Fibroblast of pulmonary artery (primary cell): ENCODE measurements at regions not wholly inside any gene's neighbourhood (a gene's known extent, or its start where the extent isn't known, plus 50 kb on each side); places are given as distances from the start of the nearest gene placed in this dataset.

ENCODE experiments used
- DNase-seq: peaks from one replicate; pipeline ENCODE4 v3.0.0-alpha.2; 2010; ENCODE audit warnings: low read depth
- H3K4me3 ChIP-seq: replicated peaks from 2 replicates; pipeline ENCODE4 v1.5.1; 2011; ENCODE audit warnings: low read depth, mild to moderate bottlenecking, control low read depth, low read length, moderate library complexity
- CTCF ChIP-seq: IDR thresholded peaks from 2 replicates; pipeline ENCODE4 v1.5.1; 2011; ENCODE audit warnings: mild to moderate bottlenecking, control low read depth, low read length, inconsistent platforms; ENCODE audit errors: missing control alignments

DNA sequence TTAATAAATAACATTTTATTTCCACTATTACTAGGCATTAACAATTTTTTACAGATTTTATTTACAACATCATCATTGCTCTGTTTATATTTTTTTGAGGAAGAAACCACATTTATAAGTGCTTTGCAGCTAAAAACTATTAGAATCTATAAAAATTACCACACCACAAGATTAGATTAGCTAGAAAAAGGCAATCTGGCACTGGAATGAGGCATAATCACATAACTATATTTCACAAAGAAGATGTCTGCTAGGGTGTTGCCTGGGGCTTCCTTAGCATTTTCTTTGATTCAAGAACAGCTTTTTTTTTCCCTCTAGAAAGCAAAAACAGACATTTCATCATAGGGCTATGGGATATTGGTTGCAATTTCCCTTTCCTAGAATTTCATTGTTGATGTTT lies 2169.2 kb downstream of the MRPL39 start:
- DNase-seq, result no peak
- TF ChIP-seq CTCF, result no peak
- H3K4me3 ChIP-seq, result no peak overlapping the region

DNA sequence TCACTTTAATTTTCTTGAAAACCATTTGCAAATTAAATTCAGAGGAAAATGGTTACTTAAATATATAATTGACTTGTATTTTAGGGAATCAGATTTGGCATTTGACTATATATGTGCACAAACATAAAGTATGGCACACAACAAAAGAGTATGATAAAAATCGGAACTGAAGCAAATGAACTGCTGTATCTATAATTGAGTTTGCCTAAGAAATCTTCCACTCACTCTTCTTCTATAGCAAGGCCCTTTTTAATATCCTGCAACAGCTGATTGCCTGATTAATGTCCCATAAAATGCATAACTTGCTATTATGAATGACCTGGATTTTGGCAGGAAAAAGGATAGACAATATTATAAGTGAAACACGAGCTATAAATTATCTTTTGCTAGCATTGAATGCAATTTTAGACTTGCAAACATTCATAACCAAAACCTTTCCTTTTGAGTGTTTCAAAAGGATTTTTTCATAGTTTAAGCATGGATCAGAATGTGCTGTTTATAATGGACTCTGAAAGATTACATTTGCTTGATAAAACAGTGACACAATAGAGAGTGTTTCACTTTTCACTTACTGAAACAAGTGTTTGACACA lies 2204.3 kb downstream of the MRPL39 start:
- DNase-seq, result no peak
- TF ChIP-seq CTCF, result no peak
- no peak overlapping the region for H3K4me3 ChIP-seq

GRCh38 chr21:23401278-23401677 lies 2206.0 kb downstream of the MRPL39 start:
- H3K4me3 ChIP-seq, result no peak overlapping the region
- TF ChIP-seq CTCF, result no peak
- DNase-seq, result peak; percentile 1

DNA sequence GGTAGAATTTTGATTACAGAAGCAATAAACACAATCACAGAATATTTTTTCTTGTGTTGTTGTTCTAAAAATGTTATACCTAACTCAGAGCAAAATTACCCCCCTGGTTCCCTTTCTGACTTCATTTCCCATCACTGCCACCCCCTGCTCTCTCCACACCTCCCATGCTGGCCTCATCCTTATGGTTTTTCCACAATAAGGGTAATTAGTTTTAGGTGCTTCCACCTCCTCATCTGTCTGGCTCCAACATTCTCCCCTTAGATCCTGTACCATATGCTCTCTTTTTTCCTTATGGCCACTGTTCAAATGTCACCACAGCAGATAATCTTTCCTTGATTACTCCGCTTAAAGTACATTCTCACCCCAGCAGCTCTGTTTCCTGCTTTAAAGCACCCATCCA lies 2208.6 kb downstream of the MRPL39 start:
- H3K4me3 ChIP-seq, result no peak overlapping the region
- no peak for TF ChIP-seq CTCF
- no peak for DNase-seq

- no peak for TF ChIP-seq CTCF
- H3K4me3 ChIP-seq, result no peak overlapping the region
- no peak for DNase-seq
These were observed 2212.8 kb downstream of the MRPL39 start for GRCh38 chr21:23394458-23394857.

GRCh38 chr21:23384679-23385078 lies 2222.6 kb downstream of the MRPL39 start:
- no peak for TF ChIP-seq CTCF
- no peak for DNase-seq
- H3K4me3 ChIP-seq, result no peak overlapping the region

- no peak overlapping the region for H3K4me3 ChIP-seq
- no peak for TF ChIP-seq CTCF
- DNase-seq, result no peak
These were observed 2233.1 kb downstream of the MRPL39 start for GRCh38 chr21:23374155-23374554.
